ENCODE measurements at regions not wholly inside any gene's neighbourhood (a gene's known extent, or its start where the extent isn't known, plus 50 kb on each side); places are given as distances from the start of the nearest gene placed in this dataset.

DNA sequence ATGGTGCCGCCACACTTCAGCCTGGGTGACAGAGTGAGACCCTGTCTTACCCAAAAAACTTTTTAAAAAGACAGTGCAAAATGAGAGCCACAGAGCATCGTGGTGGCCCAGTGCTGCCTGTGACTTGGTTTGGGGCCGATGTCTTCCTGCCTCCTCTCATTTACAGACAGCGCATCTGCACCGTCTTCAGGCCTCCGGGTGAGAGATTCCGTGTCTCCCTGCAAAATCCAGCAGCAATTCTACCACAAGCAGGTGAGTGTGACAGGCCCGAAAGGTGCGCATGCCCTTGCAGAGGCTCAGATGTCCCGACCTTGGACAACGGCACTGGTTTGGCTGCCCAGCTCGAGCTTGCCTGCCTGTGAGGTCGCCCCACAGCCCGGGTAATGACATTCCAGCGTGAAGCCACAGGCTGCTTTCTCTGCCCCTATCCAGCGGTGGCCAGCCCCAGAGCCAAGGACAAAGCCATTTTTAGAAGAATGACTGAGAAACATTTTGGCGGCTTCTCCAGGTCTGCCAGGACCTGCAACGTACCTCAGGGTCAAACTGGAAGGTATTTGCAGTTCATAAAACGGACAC lies 70.3 kb upstream of the RFLNA start:
- Histone ChIP-seq H3K36me3 (no peaks in the 10 kb centered on the region), H3K9me3 (no peaks in the 10 kb centered on the region), H3K4me3 (no peak overlapping the region), H3K27ac (no peak overlapping the region), H3K27me3 (no peaks in the 10 kb centered on the region), H3K4me1 (no peaks in the 10 kb centered on the region)
- DNase-seq (no peak), ATAC-seq (no peak)
- intact Hi-C loops (cut with DNase I; ENCODE audit: low total_unique reads), result no loop called here
- in situ Hi-C loops (cut with MboI; ENCODE audit: low sequenced_read_pairs in 4 of 4), result no loop called here
- TF ChIP-seq, protein P1, sequence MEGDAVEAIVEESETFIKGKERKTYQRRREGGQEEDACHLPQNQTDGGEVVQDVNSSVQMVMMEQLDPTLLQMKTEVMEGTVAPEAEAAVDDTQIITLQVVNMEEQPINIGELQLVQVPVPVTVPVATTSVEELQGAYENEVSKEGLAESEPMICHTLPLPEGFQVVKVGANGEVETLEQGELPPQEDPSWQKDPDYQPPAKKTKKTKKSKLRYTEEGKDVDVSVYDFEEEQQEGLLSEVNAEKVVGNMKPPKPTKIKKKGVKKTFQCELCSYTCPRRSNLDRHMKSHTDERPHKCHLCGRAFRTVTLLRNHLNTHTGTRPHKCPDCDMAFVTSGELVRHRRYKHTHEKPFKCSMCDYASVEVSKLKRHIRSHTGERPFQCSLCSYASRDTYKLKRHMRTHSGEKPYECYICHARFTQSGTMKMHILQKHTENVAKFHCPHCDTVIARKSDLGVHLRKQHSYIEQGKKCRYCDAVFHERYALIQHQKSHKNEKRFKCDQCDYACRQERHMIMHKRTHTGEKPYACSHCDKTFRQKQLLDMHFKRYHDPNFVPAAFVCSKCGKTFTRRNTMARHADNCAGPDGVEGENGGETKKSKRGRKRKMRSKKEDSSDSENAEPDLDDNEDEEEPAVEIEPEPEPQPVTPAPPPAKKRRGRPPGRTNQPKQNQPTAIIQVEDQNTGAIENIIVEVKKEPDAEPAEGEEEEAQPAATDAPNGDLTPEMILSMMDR (IDR thresholded peaks at IDR 0.05 in 4 of 5, conservative IDR thresholded peaks at IDR 0.05 in 1 of 5), result no peak
- no peak for TF ChIP-seq POLR2A (IDR thresholded peaks at IDR 0.05)

DNA sequence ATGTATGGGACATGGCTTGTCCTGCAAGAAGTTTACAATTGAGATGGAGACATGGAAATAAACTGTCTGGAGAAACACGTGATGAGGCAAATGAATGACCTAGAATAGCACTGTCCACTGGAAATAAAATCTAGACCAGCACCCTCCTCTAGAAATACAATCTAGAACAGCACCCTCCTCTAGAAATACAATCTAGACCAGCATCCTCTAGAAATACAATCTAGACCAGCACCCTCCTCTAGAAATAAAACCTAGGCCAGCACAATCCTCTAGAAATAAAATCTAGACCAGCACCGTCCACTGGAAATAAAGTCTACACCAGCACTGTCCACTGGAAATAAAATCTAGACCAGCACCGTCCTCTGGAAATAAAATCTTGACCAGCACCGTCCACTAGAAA lies 69.2 kb upstream of the RFLNA start:
- Histone ChIP-seq H3K27ac (no peak overlapping the region), H3K36me3 (no peaks in the 10 kb centered on the region), H3K27me3 (no peaks in the 10 kb centered on the region), H3K4me3 (no peak overlapping the region), H3K4me1 (no peaks in the 10 kb centered on the region), H3K9me3 (no peaks in the 10 kb centered on the region)
- intact Hi-C loops (cut with DNase I; ENCODE audit: low total_unique reads) (no loop called here), in situ Hi-C loops (cut with MboI; ENCODE audit: low sequenced_read_pairs in 4 of 4) (no loop called here)
- TF ChIP-seq, protein P1 (IDR thresholded peaks at IDR 0.05 in 4 of 5, conservative IDR thresholded peaks at IDR 0.05 in 1 of 5), result no peak
- no peak for TF ChIP-seq POLR2A (IDR thresholded peaks at IDR 0.05)
- DNase-seq (no peak), ATAC-seq (no peak)

GRCh38 chr12:124227951-124228711 lies 66.8 kb upstream of the RFLNA start:
- DNase-seq (no peak), ATAC-seq (no peak)
- no peaks in the 10 kb centered on the region for H3K27me3 ChIP-seq
- no peaks in the 10 kb centered on the region for H3K36me3 ChIP-seq
- H3K27ac ChIP-seq, result no peak overlapping the region
- in situ Hi-C loops (cut with MboI; ENCODE audit: low sequenced_read_pairs in 4 of 4) (no loop called here), intact Hi-C loops (cut with DNase I; ENCODE audit: low total_unique reads) (no loop called here)
- H3K9me3 ChIP-seq, result no peaks in the 10 kb centered on the region
- TF ChIP-seq, protein P1 (IDR thresholded peaks at IDR 0.05 in 4 of 5, conservative IDR thresholded peaks at IDR 0.05 in 1 of 5), result no peak
- no peak for TF ChIP-seq POLR2A (IDR thresholded peaks at IDR 0.05)
- H3K4me1 ChIP-seq, result no peaks in the 10 kb centered on the region
- no peak overlapping the region for H3K4me3 ChIP-seq

- Histone ChIP-seq H3K4me3 (no peak overlapping the region), H3K27ac (no peak overlapping the region), H3K9me3 (no peaks in the 10 kb centered on the region), H3K4me1 (no peaks in the 10 kb centered on the region), H3K36me3 (no peaks in the 10 kb centered on the region), H3K27me3 (no peaks in the 10 kb centered on the region)
- in situ Hi-C loops (cut with MboI; ENCODE audit: low sequenced_read_pairs in 4 of 4), result no loop called here
- no peak for ATAC-seq
- TF ChIP-seq, protein P1 (IDR thresholded peaks at IDR 0.05 in 4 of 5, conservative IDR thresholded peaks at IDR 0.05 in 1 of 5), result no peak
- TF ChIP-seq POLR2A (IDR thresholded peaks at IDR 0.05), result no peak
- no peak for DNase-seq
- intact Hi-C loops (cut with DNase I; ENCODE audit: low total_unique reads), result no loop called here
Observed at GRCh38 chr12:124229520-124229919, 65.4 kb upstream of the RFLNA start.
